WTC11 (cell line): ENCODE measurements at regions not wholly inside any gene's neighbourhood (a gene's known extent, or its start where the extent isn't known, plus 50 kb on each side); places are given as distances from the start of the nearest gene placed in this dataset.

Experiments
- ATAC-seq: fragments of 200-7000 bp; cut with Tn5 transposase; 2 replicates; pipeline ENCODE4 v1.10.0; 2021; ENCODE audit warnings: mild to moderate bottlenecking, moderate library complexity
- CTCF ChIA-PET: fragments of 300-600 bp; sonication (Branson Sonifier 250); formaldehyde crosslinking; loops from one replicate; lab custom pipeline; 2021; ENCODE audit warnings: antibody characterized with exemption; lab: Charles Lee
- POLR2A ChIA-PET: fragments of 350-600 bp; sonication (Branson Sonifier 250); formaldehyde crosslinking; loops from one replicate; lab custom pipeline; 2021; ENCODE audit warnings: antibody characterized with exemption; lab: Charles Lee
- DNase-seq: peaks from one replicate; pipeline ENCODE4 v3.0.0; 2021; ENCODE audit warnings: low spot score
- H3K27ac Mint-ChIP-seq: 2 replicates; pipeline ENCODE4 v1.8.0; 2021; ENCODE audit warnings: mixed read lengths
- H3K27me3 Mint-ChIP-seq: 2 replicates; pipeline ENCODE4 v1.8.0; 2021; ENCODE audit warnings: low read depth, mild to moderate bottlenecking, moderate library complexity, mixed read lengths
- H3K36me3 Mint-ChIP-seq: 2 replicates; pipeline ENCODE4 v1.8.0; 2021; ENCODE audit warnings: mixed read lengths
- H3K4me1 Mint-ChIP-seq: 2 replicates; pipeline ENCODE4 v1.8.0; 2022; ENCODE audit warnings: mixed read lengths
- H3K4me3 Mint-ChIP-seq: 2 replicates; pipeline ENCODE4 v1.8.0; 2021; ENCODE audit warnings: mild to moderate bottlenecking, moderate library complexity, mixed read lengths
- H3K9me3 Mint-ChIP-seq: 2 replicates; pipeline ENCODE4 v1.8.0; 2021; ENCODE audit warnings: mixed read lengths
- ATF1 ChIP-seq: sonication (generic); formaldehyde crosslinking; IDR thresholded peaks from 2 replicates; pipeline ENCODE4 v1.8.1; 2023; ENCODE audit warnings: mild to moderate bottlenecking, moderate library complexity, missing genetic modification reagents
- CDX4 ChIP-seq: fragments of 250-450 bp; sonication (Bioruptor Pico); IDR thresholded peaks from 2 replicates; pipeline ENCODE4 v1.9.0; 2021; ENCODE audit warnings: moderate library complexity, mild to moderate bottlenecking, inconsistent platforms, borderline replicate concordance
- CREB1 ChIP-seq: sonication (generic); formaldehyde crosslinking; IDR thresholded peaks from 2 replicates; pipeline ENCODE4 v1.8.0; 2023; ENCODE audit warnings: mild to moderate bottlenecking, missing genetic modification reagents
- FOXJ3 ChIP-seq: sonication (generic); formaldehyde crosslinking; IDR thresholded peaks from 2 replicates; pipeline ENCODE4 v1.9.0; 2021; ENCODE audit warnings: missing genetic modification reagents, mild to moderate bottlenecking, borderline replicate concordance
- FOXP1 ChIP-seq: sonication (generic); formaldehyde crosslinking; IDR thresholded peaks from 2 replicates; pipeline ENCODE4 v1.8.0; 2022; ENCODE audit warnings: missing genetic modification reagents, mild to moderate bottlenecking, moderate library complexity, borderline replicate concordance
- GRHL2 ChIP-seq: fragments of 250-450 bp; sonication (Bioruptor Pico); IDR thresholded peaks from 2 replicates; pipeline ENCODE4 v1.8.0; 2022; ENCODE audit warnings: mild to moderate bottlenecking, moderate library complexity; ENCODE audit not compliant: insufficient replicate concordance, severe bottlenecking
- JAZF1 ChIP-seq: fragments of 250-450 bp; sonication (Bioruptor Pico); IDR thresholded peaks from 2 replicates; pipeline ENCODE4 v1.9.0; 2021; ENCODE audit warnings: moderate library complexity, mild to moderate bottlenecking, inconsistent platforms
- MAX ChIP-seq: sonication (generic); formaldehyde crosslinking; IDR thresholded peaks from 2 replicates; pipeline ENCODE4 v1.8.0; 2022; ENCODE audit warnings: mild to moderate bottlenecking, missing genetic modification reagents
- MLX ChIP-seq: sonication (generic); formaldehyde crosslinking; IDR thresholded peaks from 2 replicates; pipeline ENCODE4 v1.8.1; 2023; ENCODE audit warnings: mild to moderate bottlenecking, missing genetic modification reagents, moderate library complexity
- MXD4 ChIP-seq: fragments of 250-450 bp; sonication (Bioruptor Pico); IDR thresholded peaks from 2 replicates; pipeline ENCODE4 v1.8.0; 2021; ENCODE audit warnings: mild to moderate bottlenecking, moderate library complexity, borderline replicate concordance
- MYBL2 ChIP-seq: sonication (generic); formaldehyde crosslinking; IDR thresholded peaks from 2 replicates; pipeline ENCODE4 v1.8.1; 2023; ENCODE audit warnings: mild to moderate bottlenecking, moderate library complexity, missing genetic modification reagents
- NFE2L1 ChIP-seq: sonication (generic); formaldehyde crosslinking; IDR thresholded peaks from 2 replicates; pipeline ENCODE4 v1.8.1; 2023; ENCODE audit warnings: missing genetic modification reagents
- NR2C2 ChIP-seq: sonication (generic); formaldehyde crosslinking; IDR thresholded peaks from 2 replicates; pipeline ENCODE4 v1.8.0; 2022; ENCODE audit warnings: mild to moderate bottlenecking, missing genetic modification reagents
- OVOL2 ChIP-seq: fragments of 250-450 bp; sonication (Bioruptor Pico); IDR thresholded peaks from 2 replicates; pipeline ENCODE4 v1.9.0; 2021; ENCODE audit warnings: mild to moderate bottlenecking, borderline replicate concordance
- RELA ChIP-seq: sonication (generic); formaldehyde crosslinking; IDR thresholded peaks from 2 replicates; pipeline ENCODE4 v1.8.1; 2022; ENCODE audit warnings: missing genetic modification reagents, mild to moderate bottlenecking, borderline replicate concordance
- SOX15 ChIP-seq: fragments of 250-450 bp; sonication (Bioruptor Pico); IDR thresholded peaks from 2 replicates; pipeline ENCODE4 v1.9.0; 2021; ENCODE audit warnings: mild to moderate bottlenecking
- ZMAT4 ChIP-seq: fragments of 250-450 bp; sonication (Bioruptor Pico); IDR thresholded peaks from 2 replicates; pipeline ENCODE4 v1.9.0; 2021; ENCODE audit warnings: mild to moderate bottlenecking
- ZNF219 ChIP-seq: sonication (generic); formaldehyde crosslinking; IDR thresholded peaks from 2 replicates; pipeline ENCODE4 v1.8.0; 2023; ENCODE audit warnings: missing genetic modification reagents, mild to moderate bottlenecking, borderline replicate concordance
- ZNF416 ChIP-seq: fragments of 250-450 bp; sonication (Bioruptor Pico); IDR thresholded peaks from 2 replicates; pipeline ENCODE4 v1.9.0; 2021; ENCODE audit warnings: mild to moderate bottlenecking, inconsistent platforms
- ZNF512 ChIP-seq: sonication (generic); formaldehyde crosslinking; IDR thresholded peaks from 2 replicates; pipeline ENCODE4 v1.8.1; 2022; ENCODE audit warnings: missing genetic modification reagents, borderline replicate concordance
- TF ChIP-seq, protein P1 (sequence below): fragments of 250-450 bp; sonication (Bioruptor Pico); IDR thresholded peaks from 2 replicates; pipeline ENCODE4 v2.1.2; 2022; ENCODE audit warnings: mild to moderate bottlenecking, moderate library complexity
- TF ChIP-seq, protein P2 (sequence below): sonication (generic); formaldehyde crosslinking; IDR thresholded peaks from 2 replicates; pipeline ENCODE4 v1.8.1; 2022; ENCODE audit warnings: mild to moderate bottlenecking, missing genetic modification reagents, moderate library complexity, borderline replicate concordance

DNA sequence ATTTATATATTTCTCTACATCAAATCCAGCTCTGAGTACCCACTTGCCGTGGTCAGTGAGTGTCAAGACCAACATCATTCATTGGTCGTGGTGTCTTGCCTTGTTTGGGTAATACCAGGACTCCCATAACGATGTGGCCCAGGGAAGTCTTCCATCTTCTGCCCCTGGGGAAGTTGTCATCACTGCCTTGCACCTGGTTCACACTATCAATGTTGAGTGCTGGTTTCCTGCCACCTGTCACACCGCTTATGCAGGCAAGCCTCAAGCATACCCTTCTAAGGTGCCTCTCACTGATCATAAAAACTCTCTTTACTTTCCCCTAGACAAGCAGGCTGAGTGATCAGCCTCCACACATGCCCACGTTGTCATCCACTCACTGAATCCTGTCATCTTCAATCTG, 382.4 kb downstream of the KCTD12 start:
- POLR2A ChIA-PET, result interaction anchor here (0.7 kb wide), 1 partner anchor 304 kb away, joined by 6 read pairs; no protein-coding TSS in a partner anchor
- no peak overlapping the region for H3K4me3 Mint-ChIP-seq
- no peaks in the 10 kb centered on the region for H3K36me3 Mint-ChIP-seq
- ATAC-seq (no peak), DNase-seq (no peak)
- H3K27me3 Mint-ChIP-seq, result no peaks in the 10 kb centered on the region
- CTCF ChIA-PET, result no interaction called here
- TF ChIP-seq ATF1 (CRISPR knock-in tag), result no peak
- TF ChIP-seq CREB1, result no peak
- no peak for TF ChIP-seq ZNF512 (CRISPR knock-in tag)
- no peak for TF ChIP-seq MAX
- no peak for TF ChIP-seq MLX (CRISPR knock-in tag)
- TF ChIP-seq FOXJ3, result no peak
- TF ChIP-seq GRHL2 (CRISPR knock-in tag), result no peak
- no peak for TF ChIP-seq NFE2L1 (CRISPR knock-in tag)
- no peak for TF ChIP-seq JAZF1 (CRISPR knock-in tag)
- no peak overlapping the region for H3K27ac Mint-ChIP-seq
- peaks cover 8% of the 10 kb centered on the region for H3K4me1 Mint-ChIP-seq
- H3K9me3 Mint-ChIP-seq, result no peaks in the 10 kb centered on the region

DNA sequence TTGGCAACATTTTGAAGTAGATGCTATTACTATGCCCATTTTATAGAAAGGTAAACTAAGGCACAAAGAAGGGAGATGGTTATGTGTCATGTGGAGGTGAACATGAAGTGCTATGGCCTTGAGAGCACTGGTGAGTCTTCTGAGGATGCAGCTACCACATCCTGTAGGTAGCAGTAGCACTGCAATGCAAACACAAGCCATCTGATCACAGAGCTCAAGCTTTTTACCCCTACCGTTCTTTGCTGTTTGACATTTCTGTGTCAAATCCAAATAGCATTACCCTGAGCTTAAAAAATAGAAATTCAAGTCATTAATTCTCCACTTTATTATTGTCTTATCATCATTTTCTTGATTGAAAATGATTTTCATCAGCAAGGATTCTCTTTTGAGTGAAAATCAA, 382.9 kb downstream of the KCTD12 start:
- H3K4me3 Mint-ChIP-seq, result no peak overlapping the region
- no peak overlapping the region for H3K27ac Mint-ChIP-seq
- ChIA-PET POLR2A (no interaction called here), CTCF (no interaction called here)
- no peaks in the 10 kb centered on the region for H3K36me3 Mint-ChIP-seq
- H3K4me1 Mint-ChIP-seq, result peaks cover 8% of the 10 kb centered on the region
- no peak for ATAC-seq
- DNase-seq, result no peak
- no peaks in the 10 kb centered on the region for H3K9me3 Mint-ChIP-seq
- TF ChIP-seq, protein P1, sequence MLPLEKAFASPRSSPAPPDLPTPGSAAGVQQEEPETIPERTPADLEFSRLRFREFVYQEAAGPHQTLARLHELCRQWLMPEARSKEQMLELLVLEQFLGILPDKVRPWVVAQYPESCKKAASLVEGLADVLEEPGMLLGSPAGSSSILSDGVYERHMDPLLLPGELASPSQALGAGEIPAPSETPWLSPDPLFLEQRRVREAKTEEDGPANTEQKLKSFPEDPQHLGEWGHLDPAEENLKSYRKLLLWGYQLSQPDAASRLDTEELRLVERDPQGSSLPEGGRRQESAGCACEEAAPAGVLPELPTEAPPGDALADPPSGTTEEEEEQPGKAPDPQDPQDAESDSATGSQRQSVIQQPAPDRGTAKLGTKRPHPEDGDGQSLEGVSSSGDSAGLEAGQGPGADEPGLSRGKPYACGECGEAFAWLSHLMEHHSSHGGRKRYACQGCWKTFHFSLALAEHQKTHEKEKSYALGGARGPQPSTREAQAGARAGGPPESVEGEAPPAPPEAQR, result no peak
- TF ChIP-seq NFE2L1 (CRISPR knock-in tag), result no peak
- no peak for TF ChIP-seq ZNF416 (CRISPR knock-in tag)
- TF ChIP-seq, protein P2, sequence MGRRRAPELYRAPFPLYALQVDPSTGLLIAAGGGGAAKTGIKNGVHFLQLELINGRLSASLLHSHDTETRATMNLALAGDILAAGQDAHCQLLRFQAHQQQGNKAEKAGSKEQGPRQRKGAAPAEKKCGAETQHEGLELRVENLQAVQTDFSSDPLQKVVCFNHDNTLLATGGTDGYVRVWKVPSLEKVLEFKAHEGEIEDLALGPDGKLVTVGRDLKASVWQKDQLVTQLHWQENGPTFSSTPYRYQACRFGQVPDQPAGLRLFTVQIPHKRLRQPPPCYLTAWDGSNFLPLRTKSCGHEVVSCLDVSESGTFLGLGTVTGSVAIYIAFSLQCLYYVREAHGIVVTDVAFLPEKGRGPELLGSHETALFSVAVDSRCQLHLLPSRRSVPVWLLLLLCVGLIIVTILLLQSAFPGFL (CRISPR knock-in tag), result no peak
- no peak for TF ChIP-seq MXD4 (CRISPR knock-in tag)
- no peak for TF ChIP-seq JAZF1 (CRISPR knock-in tag)
- no peak for TF ChIP-seq SOX15 (CRISPR knock-in tag)
- no peak for TF ChIP-seq ZMAT4 (CRISPR knock-in tag)
- no peak for TF ChIP-seq FOXP1 (CRISPR knock-in tag)
- no peak for TF ChIP-seq NR2C2
- TF ChIP-seq CREB1, result no peak
- TF ChIP-seq OVOL2 (CRISPR knock-in tag), result no peak
- TF ChIP-seq CDX4 (CRISPR knock-in tag), result no peak
- no peak for TF ChIP-seq ZNF512 (CRISPR knock-in tag)
- no peak for TF ChIP-seq ZNF219 (CRISPR knock-in tag)
- TF ChIP-seq MYBL2 (CRISPR knock-in tag), result no peak
- no peak for TF ChIP-seq ATF1 (CRISPR knock-in tag)
- TF ChIP-seq RELA (CRISPR knock-in tag), result no peak
- no peaks in the 10 kb centered on the region for H3K27me3 Mint-ChIP-seq
